ENCODE measurements at regions not wholly inside any gene's neighbourhood (a gene's known extent, or its start where the extent isn't known, plus 50 kb on each side); places are given as distances from the start of the nearest gene placed in this dataset.

- DNase-seq = no peak
These were observed 62.1 kb upstream of the IQSEC1 start for GRCh38 chr3:13135251-13135810.

- no peak for DNase-seq
These were observed 61.6 kb upstream of the IQSEC1 start for GRCh38 chr3:13134879-13135206.

- DNase-seq = no peak
These were observed 61.1 kb upstream of the IQSEC1 start for GRCh38 chr3:13134166-13134878.

DNA sequence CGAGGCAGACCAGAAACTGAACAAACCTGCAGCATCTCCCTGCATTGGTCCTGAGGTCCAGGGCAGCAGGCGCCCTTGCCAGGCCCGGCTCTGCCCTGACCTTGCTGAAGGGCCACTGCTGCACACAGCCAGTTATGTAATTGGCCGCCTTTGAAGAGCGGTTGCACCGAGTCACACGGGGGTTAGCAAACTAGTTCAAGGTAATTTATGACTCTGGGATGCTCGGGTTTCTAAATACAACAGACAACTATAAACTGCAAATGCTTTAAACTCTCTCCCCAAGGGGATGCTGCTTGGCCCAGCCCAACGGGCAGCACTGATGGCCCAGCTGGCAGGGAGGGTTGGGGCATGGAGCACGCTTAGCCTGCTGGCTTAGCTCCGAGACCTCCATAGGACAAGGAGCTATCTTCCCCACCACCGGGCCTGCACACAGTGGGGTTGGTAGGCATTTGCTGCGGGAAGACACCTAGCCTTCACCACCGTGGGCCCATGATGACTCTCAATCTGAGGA, 60.3 kb upstream of the IQSEC1 start:
- DNase-seq = no peak

- DNase-seq = no peak
These were observed 59.6 kb upstream of the IQSEC1 start for GRCh38 chr3:13132731-13133410.

GRCh38 chr3:13132281-13132680, 59.1 kb upstream of the IQSEC1 start:
- DNase-seq = no peak

DNA sequence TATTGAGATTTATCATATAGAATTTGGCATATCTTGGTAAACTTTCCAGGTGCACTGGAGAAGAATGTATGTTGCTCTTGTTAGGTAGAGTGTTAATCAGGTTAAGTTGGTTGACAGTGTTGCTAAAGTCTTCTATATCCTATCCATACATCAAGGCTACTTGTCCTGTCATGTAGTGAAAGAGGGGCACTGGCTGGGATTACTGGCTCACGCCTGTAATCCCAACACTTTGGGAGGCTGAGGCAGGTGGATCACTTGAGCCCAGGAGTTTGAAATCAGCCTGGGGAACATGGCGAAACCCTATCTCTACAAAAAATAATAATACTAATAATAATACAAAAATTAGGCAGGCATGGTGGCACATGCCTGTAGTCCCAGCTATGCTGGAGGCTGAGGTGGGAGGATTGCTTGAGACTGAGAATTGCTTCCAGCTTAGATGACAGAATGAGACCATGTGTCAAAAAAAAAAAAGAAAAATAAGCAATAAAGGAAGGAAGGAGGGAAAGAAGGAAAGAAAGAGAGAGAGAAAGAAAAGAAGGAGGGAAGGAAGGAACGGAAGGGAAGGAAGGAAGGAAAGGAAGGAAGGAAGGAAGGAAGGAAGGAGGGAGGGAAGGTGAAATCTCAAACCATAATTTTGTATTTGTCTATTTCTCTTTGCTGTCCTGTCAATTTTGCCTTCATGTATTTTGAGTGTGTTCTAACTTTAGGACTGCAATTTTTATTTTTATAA, 57.4 kb upstream of the IQSEC1 start:
- DNase-seq = no peak

GRCh38 chr3:13125092-13126015, 52.1 kb upstream of the IQSEC1 start:
- DNase-seq = no peak

- DNase-seq = no peak
These were observed 51.4 kb upstream of the IQSEC1 start for GRCh38 chr3:13124631-13125030.

- no peak for DNase-seq
These were observed 50.5 kb upstream of the IQSEC1 start for GRCh38 chr3:13123765-13124164.

DNA sequence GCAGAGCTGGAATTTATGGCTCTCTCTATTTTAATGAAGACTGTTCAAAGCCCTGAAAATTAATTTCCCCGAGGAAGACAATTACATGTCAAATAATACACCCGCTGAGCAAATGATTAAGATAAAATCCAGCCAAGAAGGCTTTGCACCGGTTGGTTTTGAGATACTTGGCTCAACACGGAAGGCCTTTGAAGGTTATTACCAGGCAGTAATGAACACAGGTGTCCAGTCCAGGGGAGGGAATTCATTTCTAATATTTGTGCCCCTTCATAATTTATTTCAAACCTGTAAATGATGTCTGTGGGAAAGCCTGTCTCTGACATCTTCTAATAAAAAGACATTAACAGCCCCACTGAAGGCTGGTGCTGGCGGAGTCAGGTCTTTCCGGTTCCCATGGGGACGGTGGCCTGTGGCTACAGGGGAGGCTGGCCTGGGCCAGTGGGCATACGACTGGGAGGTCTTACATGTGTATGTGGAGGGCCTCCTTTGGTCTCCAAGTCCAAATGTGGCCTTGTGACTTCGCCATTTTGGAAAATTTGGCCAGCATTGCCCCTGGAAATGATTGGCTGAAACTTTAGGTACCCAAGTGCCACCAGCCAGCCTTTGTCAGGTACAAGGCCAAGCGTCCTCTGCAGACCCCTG, 49.9 kb upstream of the IQSEC1 start:
- DNase-seq = no peak
